Parathyroid adenoma (tissue), 2 donors: ENCODE measurements at regions not wholly inside any gene's neighbourhood (a gene's known extent, or its start where the extent isn't known, plus 50 kb on each side); places are given as distances from the start of the nearest gene placed in this dataset.

ENCODE experiments used
- H2AFZ ChIP-seq: fragments of 300-600 bp; sonication (generic); one replicate; pipeline ENCODE4 v1.7.0; 2017; ENCODE audit warnings: antibody characterized with exemption, mild to moderate bottlenecking
- H3K27ac ChIP-seq: fragments of 300-600 bp; sonication (generic); one replicate; pipeline ENCODE4 v1.7.0; 2017
- H3K27me3 ChIP-seq: fragments of 300-600 bp; sonication (generic); one replicate; pipeline ENCODE4 v1.7.0; 2017; ENCODE audit warnings: low read length; ENCODE audit not compliant: control insufficient read depth, insufficient read depth
- H3K36me3 ChIP-seq: fragments of 300-600 bp; sonication (generic); one replicate; pipeline ENCODE4 v1.7.0; 2017; ENCODE audit warnings: low read length; ENCODE audit not compliant: control insufficient read depth, insufficient read depth
- H3K4me1 ChIP-seq: fragments of 300-600 bp; sonication (generic); one replicate; pipeline ENCODE4 v1.7.0; 2017; ENCODE audit warnings: control low read depth
- H3K4me2 ChIP-seq: fragments of 300-600 bp; sonication (generic); one replicate; pipeline ENCODE4 v1.7.0; 2017; ENCODE audit warnings: low read length
- H3K4me3 ChIP-seq: fragments of 300-600 bp; sonication (generic); one replicate; pipeline ENCODE4 v1.7.0; 2017; ENCODE audit warnings: low read depth, low read length
- H3K79me2 ChIP-seq: fragments of 300-600 bp; sonication (generic); one replicate; pipeline ENCODE4 v1.7.0; 2017; ENCODE audit warnings: control low read depth
- H3K9ac ChIP-seq: fragments of 300-600 bp; sonication (generic); one replicate; pipeline ENCODE4 v1.7.0; 2017; ENCODE audit warnings: mild to moderate bottlenecking
- H3K9me3 ChIP-seq: fragments of 300-600 bp; sonication (generic); one replicate; pipeline ENCODE4 v1.7.0; 2017; ENCODE audit warnings: low read length; ENCODE audit not compliant: control insufficient read depth
- TF ChIP-seq, protein P1 (sequence below): fragments of 300-600 bp; sonication (generic); IDR thresholded peaks from one replicate; pipeline ENCODE4 v1.7.0; 2017; ENCODE audit warnings: antibody characterized with exemption, mild to moderate bottlenecking
- donor health status: primary hyperparathyroidism.

DNA sequence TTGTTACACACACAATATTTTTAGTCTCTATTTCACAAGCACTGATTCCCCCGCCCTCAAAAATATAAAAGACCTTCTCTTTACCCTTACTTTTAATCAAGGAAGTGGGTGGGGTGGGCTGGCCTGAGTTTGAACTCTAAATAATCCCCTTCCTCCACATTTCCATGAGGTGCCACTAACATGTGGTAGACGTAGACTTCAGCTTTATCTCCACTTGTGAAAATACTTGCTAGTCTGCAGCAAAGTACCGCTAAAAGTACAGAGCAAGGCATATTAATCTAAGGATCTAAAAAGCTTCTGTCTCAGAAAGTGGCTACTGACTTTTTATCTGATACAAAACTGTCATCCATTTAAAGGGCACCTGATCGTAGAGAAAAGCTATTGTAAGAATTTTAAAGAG lies 739.6 kb upstream of the SLC10A2 start:
- no peaks in the 10 kb centered on the region for H3K27me3 ChIP-seq
- H3K4me3 ChIP-seq, result no peak overlapping the region
- H3K4me1 ChIP-seq, result no peaks in the 10 kb centered on the region
- H3K9me3 ChIP-seq, result no peaks in the 10 kb centered on the region
- TF ChIP-seq, protein P1, sequence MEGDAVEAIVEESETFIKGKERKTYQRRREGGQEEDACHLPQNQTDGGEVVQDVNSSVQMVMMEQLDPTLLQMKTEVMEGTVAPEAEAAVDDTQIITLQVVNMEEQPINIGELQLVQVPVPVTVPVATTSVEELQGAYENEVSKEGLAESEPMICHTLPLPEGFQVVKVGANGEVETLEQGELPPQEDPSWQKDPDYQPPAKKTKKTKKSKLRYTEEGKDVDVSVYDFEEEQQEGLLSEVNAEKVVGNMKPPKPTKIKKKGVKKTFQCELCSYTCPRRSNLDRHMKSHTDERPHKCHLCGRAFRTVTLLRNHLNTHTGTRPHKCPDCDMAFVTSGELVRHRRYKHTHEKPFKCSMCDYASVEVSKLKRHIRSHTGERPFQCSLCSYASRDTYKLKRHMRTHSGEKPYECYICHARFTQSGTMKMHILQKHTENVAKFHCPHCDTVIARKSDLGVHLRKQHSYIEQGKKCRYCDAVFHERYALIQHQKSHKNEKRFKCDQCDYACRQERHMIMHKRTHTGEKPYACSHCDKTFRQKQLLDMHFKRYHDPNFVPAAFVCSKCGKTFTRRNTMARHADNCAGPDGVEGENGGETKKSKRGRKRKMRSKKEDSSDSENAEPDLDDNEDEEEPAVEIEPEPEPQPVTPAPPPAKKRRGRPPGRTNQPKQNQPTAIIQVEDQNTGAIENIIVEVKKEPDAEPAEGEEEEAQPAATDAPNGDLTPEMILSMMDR, result no peak
- H2AFZ ChIP-seq, result no peak overlapping the region
- H3K36me3 ChIP-seq, result no peaks in the 10 kb centered on the region
- no peak overlapping the region for H3K27ac ChIP-seq
- no peak overlapping the region for H3K9ac ChIP-seq
- peak overlapping the region; percentile 44 for H3K4me2 ChIP-seq
- H3K79me2 ChIP-seq, result no peaks in the 10 kb centered on the region

DNA sequence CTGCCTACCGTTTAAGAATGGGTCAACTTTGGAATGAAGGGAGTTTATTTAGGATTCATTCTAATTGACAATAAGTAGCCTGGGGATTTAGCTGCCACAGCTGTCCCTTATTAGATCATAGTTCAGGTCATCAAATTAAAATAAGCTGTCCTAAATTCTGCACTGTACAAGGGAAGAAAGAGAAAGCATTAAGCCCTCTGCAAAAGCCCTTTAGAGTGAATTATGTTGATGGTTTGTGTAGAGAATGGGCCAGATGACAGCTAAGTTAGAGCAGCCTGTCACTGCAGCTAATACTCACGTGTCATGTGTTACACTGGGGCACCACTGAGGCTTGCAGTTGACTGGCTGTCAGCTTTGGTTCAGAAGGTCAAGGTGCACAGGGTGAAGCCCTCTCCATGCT lies 737.1 kb upstream of the SLC10A2 start:
- Histone ChIP-seq H3K4me1 (no peaks in the 10 kb centered on the region), H3K36me3 (no peaks in the 10 kb centered on the region), H3K27me3 (no peaks in the 10 kb centered on the region), H3K4me3 (no peak overlapping the region), H3K9ac (no peak overlapping the region), H3K4me2 (no peak overlapping the region), H2AFZ (no peak overlapping the region), H3K79me2 (no peaks in the 10 kb centered on the region), H3K27ac (no peak overlapping the region), H3K9me3 (no peaks in the 10 kb centered on the region)
- TF ChIP-seq, protein P1, result no peak

DNA sequence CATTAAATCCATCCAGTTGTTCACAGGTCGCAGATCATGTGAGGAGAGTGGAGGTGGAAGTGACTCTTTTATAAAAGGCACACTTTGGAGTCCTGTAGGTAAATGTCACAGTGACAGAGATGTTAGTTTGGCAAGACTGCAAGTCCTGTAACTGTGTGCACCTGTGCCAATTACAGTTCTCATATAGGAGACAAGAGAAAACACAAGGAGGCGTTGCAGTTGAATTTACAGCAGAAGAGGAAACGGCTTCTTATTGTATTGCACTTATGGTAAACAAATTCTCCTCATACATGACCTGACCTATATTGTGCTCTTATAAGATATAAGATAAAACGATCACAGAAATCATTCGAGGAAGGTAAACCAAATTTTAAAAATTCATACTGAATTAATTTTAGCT lies 732.8 kb upstream of the SLC10A2 start:
- Histone ChIP-seq H3K27me3 (no peaks in the 10 kb centered on the region), H3K4me1 (no peaks in the 10 kb centered on the region), H3K4me2 (no peak overlapping the region), H3K4me3 (no peak overlapping the region), H3K9me3 (no peaks in the 10 kb centered on the region), H3K36me3 (no peaks in the 10 kb centered on the region), H2AFZ (no peak overlapping the region), H3K79me2 (no peaks in the 10 kb centered on the region), H3K9ac (no peak overlapping the region), H3K27ac (no peak overlapping the region)
- TF ChIP-seq, protein P1, result no peak

DNA sequence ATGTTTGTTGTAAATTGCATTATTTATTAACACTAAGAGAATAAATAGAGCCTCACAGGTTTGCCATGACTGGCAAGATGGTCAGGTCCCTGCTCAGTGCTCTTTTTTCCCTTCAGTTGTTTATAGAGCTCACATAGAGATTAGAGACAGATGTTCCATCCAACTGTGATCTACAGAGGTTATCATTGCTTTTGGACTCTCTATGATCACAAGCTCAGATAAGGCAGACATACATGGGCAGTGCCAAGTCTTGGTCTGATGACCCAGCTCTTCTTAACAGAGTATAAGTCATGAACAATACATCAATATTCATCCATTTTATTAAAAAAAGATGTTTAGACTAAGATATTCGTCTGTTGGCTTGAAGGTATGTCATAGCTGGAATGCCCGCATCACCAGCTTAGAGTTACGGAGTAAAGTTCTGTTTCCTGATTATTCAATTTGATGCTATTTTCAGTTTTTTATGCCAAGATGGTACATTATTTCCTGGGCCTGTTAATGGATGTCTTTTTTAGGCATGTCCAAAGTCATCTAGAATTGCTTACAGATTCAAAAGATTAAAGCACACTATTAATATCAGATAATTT lies 729.8 kb upstream of the SLC10A2 start:
- Histone ChIP-seq H3K4me2 (no peak overlapping the region), H3K4me3 (no peak overlapping the region), H3K9me3 (no peaks in the 10 kb centered on the region), H3K4me1 (no peaks in the 10 kb centered on the region), H3K79me2 (no peaks in the 10 kb centered on the region), H2AFZ (no peak overlapping the region), H3K27ac (no peak overlapping the region), H3K36me3 (no peaks in the 10 kb centered on the region), H3K27me3 (no peaks in the 10 kb centered on the region), H3K9ac (no peak overlapping the region)
- TF ChIP-seq, protein P1, result no peak

DNA sequence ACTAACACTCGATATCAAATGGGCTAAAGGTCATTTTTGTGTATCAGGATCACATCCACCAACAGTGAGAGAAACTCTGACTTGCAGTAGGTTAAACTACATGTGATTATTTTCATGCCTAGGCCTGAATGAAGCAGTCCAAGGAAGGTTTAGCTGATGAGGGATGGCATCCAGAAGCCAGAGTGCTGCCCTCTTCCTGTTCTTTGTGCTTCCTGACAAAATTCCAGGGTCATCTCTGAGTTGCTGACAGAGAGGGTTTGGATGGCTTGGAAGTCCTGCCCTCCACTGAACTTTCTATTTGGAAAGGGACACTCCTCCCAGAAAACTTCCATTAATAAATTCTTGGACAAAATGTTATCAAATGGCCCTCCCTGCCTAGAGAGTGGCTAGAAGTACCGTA lies 728.3 kb upstream of the SLC10A2 start:
- Histone ChIP-seq H3K4me3 (no peak overlapping the region), H3K4me2 (no peak overlapping the region), H2AFZ (no peak overlapping the region), H3K27me3 (no peaks in the 10 kb centered on the region), H3K9ac (no peak overlapping the region), H3K36me3 (no peaks in the 10 kb centered on the region), H3K27ac (no peak overlapping the region), H3K4me1 (no peaks in the 10 kb centered on the region), H3K79me2 (no peaks in the 10 kb centered on the region), H3K9me3 (no peaks in the 10 kb centered on the region)
- TF ChIP-seq, protein P1, result no peak
